Panc1 (cell line): ENCODE measurements at regions not wholly inside any gene's neighbourhood (a gene's known extent, or its start where the extent isn't known, plus 50 kb on each side); places are given as distances from the start of the nearest gene placed in this dataset.

Experiments used
- ATAC-seq: fragments of 200-7000 bp; cut with Tn5 transposase; 2 replicates; pipeline ENCODE4 v1.9.1; 2020; ENCODE audit warnings: mild to moderate bottlenecking, moderate library complexity
- BruUV-seq: library from RNA; stranded (reverse); fragments of 400-500 nt; replicated peaks from 2 replicates; lab custom pipeline; 2021; lab: Mats Ljungman, UMichigan
- CTCF ChIA-PET: fragments of 300-600 bp; sonication (Branson Sonifier 250); formaldehyde crosslinking; loops from one replicate; lab custom pipeline; 2022; ENCODE audit warnings: antibody characterized with exemption; lab: Charles Lee
- POLR2A ChIA-PET: fragments of 300-600 bp; sonication (Branson Sonifier 250); formaldehyde crosslinking; loops from one replicate; lab custom pipeline; 2022; ENCODE audit warnings: antibody characterized with exemption; lab: Charles Lee
- DNase-seq: peaks from one replicate; pipeline ENCODE4 v3.0.0-alpha.2; 2010; ENCODE audit warnings: low read depth, low spot score
- H3K27ac ChIP-seq: 2 replicates; pipeline ENCODE4 v1.5.1; 2011; ENCODE audit warnings: mild to moderate bottlenecking, low read length, inconsistent platforms
- H3K27me3 ChIP-seq: fragments of 200-500 bp; sonication (Bioruptor generic); 2 replicates; pipeline ENCODE4 v1.6.0; 2014; ENCODE audit warnings: low read length, inconsistent platforms; ENCODE audit not compliant: control insufficient read depth, insufficient read depth
- H3K36me3 ChIP-seq: fragments of 200-500 bp; sonication (Bioruptor generic); 2 replicates; pipeline ENCODE4 v1.5.1; 2014; ENCODE audit warnings: inconsistent platforms, mild to moderate bottlenecking, low read length, moderate library complexity; ENCODE audit not compliant: control insufficient read depth, insufficient read depth
- H3K4me1 ChIP-seq: 2 replicates; pipeline ENCODE4 v1.5.1; 2011; ENCODE audit warnings: inconsistent platforms, mild to moderate bottlenecking, low read length, moderate library complexity; ENCODE audit not compliant: control insufficient read depth, insufficient read depth
- H3K4me3 ChIP-seq, 2 experiments: 2 replicates each; pipeline ENCODE4 v1.5.1; 2011 to 2012; ENCODE audit warnings: low read depth in 2 of 2, low read length in 2 of 2, mild to moderate bottlenecking in 2 of 2, inconsistent platforms in 1 of 2, moderate library complexity in 1 of 2
- H3K9me3 ChIP-seq: fragments of 200-500 bp; sonication (Bioruptor generic); 2 replicates; pipeline ENCODE4 v1.5.1; 2014; ENCODE audit warnings: low read depth, mild to moderate bottlenecking, inconsistent platforms, low read length, moderate library complexity; ENCODE audit not compliant: control insufficient read depth, insufficient read depth
- POLR2AphosphoS5 ChIP-seq: IDR thresholded peaks from 2 replicates; pipeline ENCODE4 v1.6.1; 2012; ENCODE audit warnings: mild to moderate bottlenecking, low read depth, low read length, moderate library complexity
- SIN3A ChIP-seq: IDR thresholded peaks from 2 replicates; pipeline ENCODE4 v1.6.1; 2012; ENCODE audit warnings: low read depth, mild to moderate bottlenecking, low read length, moderate library complexity, borderline replicate concordance; ENCODE audit not compliant: insufficient read depth
- TCF7L2 ChIP-seq: IDR thresholded peaks from 2 replicates; pipeline ENCODE4 v1.6.1; 2011; ENCODE audit warnings: mild to moderate bottlenecking, low read depth, low read length, inconsistent platforms
- in situ Hi-C: cut with HindIII; loops from 2 replicates; pipeline ENCODE4 v1.10.0; 2016; ENCODE audit warnings: low sequenced_read_pairs, low pct_unique_long_range_greater_than_20kb
- intact Hi-C: fragments of 100-400 bp; cut with micrococcal nuclease; formaldehyde crosslinking; loops from one replicate; pipeline ENCODE4 v1.10.0; 2022; ENCODE audit not compliant: unreplicated experiment
- TF ChIP-seq, protein P1 (sequence below), 2 experiments: IDR thresholded peaks; 2 replicates each; pipeline ENCODE4 v1.6.1; 2011 to 2012; ENCODE audit warnings: low read depth in 2 of 2, control low read depth in 1 of 2, low read length in 1 of 2, mild to moderate bottlenecking in 1 of 2, moderate library complexity in 1 of 2; ENCODE audit not compliant: insufficient read depth in 1 of 2
- TF ChIP-seq, protein P2 (sequence below): fragments of 450-650 bp; IDR thresholded peaks from 2 replicates; pipeline ENCODE4 v1.5.1; 2017; ENCODE audit warnings: mild to moderate bottlenecking

DNA sequence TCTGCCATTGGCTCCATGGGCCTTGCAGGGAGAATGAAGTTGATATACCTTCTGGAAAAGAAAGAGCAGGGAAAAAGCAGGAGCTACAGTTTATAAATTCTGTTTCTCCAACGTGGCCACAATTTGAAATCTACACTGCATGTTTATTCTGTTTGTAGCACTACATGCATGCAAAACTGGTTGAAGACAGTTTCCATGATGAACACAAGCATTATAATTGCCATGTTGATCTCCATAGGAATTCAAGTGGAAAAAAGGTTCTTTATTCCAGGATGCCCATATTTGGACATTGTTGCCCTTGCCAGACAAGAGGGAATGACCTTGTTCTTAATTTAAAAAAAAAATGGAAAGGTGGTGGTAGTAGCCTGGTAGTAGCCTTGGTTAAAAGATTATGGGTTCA, 69.2 kb upstream of the PALM2AKAP2 start:
- Histone ChIP-seq H3K36me3 (no peaks in the 10 kb centered on the region), H3K4me3 (no peak overlapping the region), H3K4me1 (no peaks in the 10 kb centered on the region), H3K9me3 (no peaks in the 10 kb centered on the region), H3K27ac (no peak overlapping the region), H3K27me3 (no peaks in the 10 kb centered on the region)
- POLR2A ChIA-PET: no interaction called here
- DNase-seq (no peak), ATAC-seq (no peak)
- BruUV-seq: no TSS peak
- CTCF ChIA-PET: no interaction called here
- in situ Hi-C loops (no loop called here), intact Hi-C loops (no loop called here)
- TF ChIP-seq, protein P1, sequence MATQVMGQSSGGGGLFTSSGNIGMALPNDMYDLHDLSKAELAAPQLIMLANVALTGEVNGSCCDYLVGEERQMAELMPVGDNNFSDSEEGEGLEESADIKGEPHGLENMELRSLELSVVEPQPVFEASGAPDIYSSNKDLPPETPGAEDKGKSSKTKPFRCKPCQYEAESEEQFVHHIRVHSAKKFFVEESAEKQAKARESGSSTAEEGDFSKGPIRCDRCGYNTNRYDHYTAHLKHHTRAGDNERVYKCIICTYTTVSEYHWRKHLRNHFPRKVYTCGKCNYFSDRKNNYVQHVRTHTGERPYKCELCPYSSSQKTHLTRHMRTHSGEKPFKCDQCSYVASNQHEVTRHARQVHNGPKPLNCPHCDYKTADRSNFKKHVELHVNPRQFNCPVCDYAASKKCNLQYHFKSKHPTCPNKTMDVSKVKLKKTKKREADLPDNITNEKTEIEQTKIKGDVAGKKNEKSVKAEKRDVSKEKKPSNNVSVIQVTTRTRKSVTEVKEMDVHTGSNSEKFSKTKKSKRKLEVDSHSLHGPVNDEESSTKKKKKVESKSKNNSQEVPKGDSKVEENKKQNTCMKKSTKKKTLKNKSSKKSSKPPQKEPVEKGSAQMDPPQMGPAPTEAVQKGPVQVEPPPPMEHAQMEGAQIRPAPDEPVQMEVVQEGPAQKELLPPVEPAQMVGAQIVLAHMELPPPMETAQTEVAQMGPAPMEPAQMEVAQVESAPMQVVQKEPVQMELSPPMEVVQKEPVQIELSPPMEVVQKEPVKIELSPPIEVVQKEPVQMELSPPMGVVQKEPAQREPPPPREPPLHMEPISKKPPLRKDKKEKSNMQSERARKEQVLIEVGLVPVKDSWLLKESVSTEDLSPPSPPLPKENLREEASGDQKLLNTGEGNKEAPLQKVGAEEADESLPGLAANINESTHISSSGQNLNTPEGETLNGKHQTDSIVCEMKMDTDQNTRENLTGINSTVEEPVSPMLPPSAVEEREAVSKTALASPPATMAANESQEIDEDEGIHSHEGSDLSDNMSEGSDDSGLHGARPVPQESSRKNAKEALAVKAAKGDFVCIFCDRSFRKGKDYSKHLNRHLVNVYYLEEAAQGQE (IDR thresholded peaks at IDR 0.05; ENCODE audit: insufficient read depth in 1 of 2, low read depth in 2 of 2, low read length in 1 of 2): no peak
- TF ChIP-seq, protein P2, sequence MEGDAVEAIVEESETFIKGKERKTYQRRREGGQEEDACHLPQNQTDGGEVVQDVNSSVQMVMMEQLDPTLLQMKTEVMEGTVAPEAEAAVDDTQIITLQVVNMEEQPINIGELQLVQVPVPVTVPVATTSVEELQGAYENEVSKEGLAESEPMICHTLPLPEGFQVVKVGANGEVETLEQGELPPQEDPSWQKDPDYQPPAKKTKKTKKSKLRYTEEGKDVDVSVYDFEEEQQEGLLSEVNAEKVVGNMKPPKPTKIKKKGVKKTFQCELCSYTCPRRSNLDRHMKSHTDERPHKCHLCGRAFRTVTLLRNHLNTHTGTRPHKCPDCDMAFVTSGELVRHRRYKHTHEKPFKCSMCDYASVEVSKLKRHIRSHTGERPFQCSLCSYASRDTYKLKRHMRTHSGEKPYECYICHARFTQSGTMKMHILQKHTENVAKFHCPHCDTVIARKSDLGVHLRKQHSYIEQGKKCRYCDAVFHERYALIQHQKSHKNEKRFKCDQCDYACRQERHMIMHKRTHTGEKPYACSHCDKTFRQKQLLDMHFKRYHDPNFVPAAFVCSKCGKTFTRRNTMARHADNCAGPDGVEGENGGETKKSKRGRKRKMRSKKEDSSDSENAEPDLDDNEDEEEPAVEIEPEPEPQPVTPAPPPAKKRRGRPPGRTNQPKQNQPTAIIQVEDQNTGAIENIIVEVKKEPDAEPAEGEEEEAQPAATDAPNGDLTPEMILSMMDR: no peak
- TF ChIP-seq SIN3A (no peak), TCF7L2 (no peak), POLR2AphosphoS5 (no peak)

DNA sequence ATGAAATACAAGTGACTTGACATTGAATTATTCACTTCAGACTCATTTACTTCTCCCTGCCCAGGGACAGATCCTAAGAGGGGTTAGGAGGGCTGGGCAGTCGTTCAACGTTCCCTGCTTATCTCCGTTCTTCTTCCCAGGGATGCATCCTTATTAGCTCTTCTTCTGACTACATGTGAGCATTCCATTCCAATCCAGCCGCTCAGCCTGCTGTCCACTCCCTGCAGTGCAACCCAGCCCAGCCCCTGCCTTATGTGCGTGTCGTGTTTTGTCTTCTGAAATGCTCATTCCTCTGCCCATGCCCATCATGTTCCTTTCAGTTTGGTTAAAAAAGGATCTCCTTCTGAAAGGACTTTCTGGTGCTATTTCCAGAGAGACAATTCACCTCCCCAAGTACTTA, 64.7 kb upstream of the PALM2AKAP2 start:
- no peaks in the 10 kb centered on the region for H3K4me1 ChIP-seq
- ATAC-seq (no peak), DNase-seq (no peak)
- in situ Hi-C loops: no loop called here
- CTCF ChIA-PET: no interaction called here
- POLR2A ChIA-PET: no interaction called here
- H3K27ac ChIP-seq: no peak overlapping the region
- no peaks in the 10 kb centered on the region for H3K9me3 ChIP-seq
- H3K36me3 ChIP-seq: no peaks in the 10 kb centered on the region
- TF ChIP-seq POLR2AphosphoS5 (no peak), TCF7L2 (no peak), SIN3A (no peak)
- TF ChIP-seq, protein P1 (IDR thresholded peaks at IDR 0.05; ENCODE audit: insufficient read depth in 1 of 2, low read depth in 2 of 2, low read length in 1 of 2): no peak
- TF ChIP-seq, protein P2: no peak
- no peaks in the 10 kb centered on the region for H3K27me3 ChIP-seq
- BruUV-seq: no TSS peak
- intact Hi-C loops: no loop called here
- H3K4me3 ChIP-seq: no peak overlapping the region
